Lung microvascular endothelial cell (primary cell): ENCODE measurements at regions not wholly inside any gene's neighbourhood (a gene's known extent, or its start where the extent isn't known, plus 50 kb on each side); places are given as distances from the start of the nearest gene placed in this dataset.
"Not testable (repeated sequence)": the region's sequence is repeated elsewhere in the genome, so short reads cannot be mapped to it uniquely, and the experiment has no call there.

Source experiments
- DNase-seq, 2 donors: peaks; one replicate each; pipeline versions ENCODE4 v3.0.0 to v3.0.0-alpha.2; 2010; ENCODE audit warnings: low read depth in 2 of 2

GRCh38 chr3:181985386-181985785 lies 273.7 kb downstream of the SOX2 start:
- no peak for DNase-seq

DNA sequence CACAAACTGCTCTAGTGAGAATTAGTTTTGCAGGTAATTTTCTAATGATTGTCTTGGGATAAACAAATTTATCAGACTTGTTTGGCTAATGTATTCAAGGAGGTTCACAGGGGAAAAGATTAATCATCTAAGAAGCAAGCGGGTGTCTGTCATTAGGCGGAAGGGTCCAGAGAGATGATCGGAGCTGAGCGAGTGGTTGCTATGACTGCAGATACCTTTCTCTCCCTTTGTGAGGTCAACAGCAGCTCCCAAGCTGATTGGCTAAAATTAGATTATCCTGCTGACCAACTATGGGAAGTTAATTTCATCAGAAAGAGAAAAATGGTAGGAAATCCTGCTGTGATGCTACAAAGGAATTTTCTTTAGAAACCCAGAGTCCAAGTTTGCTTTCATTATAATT lies 276.0 kb downstream of the SOX2 start:
- no peak for DNase-seq

DNA sequence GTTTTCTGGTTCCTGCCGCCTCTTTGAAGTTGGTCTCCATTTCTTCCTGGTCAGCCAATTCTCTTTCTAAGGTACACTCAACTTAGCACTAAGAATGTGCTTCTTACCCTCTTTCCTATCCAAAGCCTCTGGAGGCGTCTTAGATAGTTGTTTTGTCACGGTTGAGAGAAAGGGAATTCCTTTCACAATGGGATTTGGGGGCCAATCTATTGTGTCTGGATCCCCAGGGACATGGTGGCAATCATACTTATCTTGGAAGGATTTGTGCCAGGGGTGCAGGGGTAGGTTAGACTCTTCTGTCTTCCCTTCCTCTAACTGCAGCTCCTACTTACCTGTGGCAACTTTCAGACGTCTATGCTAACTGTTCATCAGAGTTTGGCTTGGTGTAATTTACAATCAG lies 287.1 kb downstream of the SOX2 start:
- no peak for DNase-seq

DNA sequence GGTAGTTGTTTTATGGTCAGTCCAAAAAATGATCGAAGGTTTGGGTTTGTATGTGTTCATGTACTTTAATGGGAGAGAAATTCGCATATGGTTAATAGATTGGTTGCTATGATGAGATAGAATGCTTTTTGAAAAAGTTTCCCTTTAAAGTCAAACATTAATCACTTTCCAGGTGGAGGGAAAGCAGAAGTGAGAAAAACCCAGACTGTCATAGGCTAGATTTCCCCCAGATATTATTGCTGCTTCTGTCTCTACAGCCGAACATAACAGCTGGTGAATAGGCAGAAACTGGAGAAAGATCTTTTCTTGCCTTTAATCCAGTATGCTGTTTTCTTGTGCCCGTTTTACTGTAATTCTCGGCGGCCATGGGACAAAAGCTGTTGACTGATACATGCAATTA lies 287.6 kb downstream of the SOX2 start:
- no peak for DNase-seq

- no peak for DNase-seq
Observed at GRCh38 chr3:182000447-182000846, 288.7 kb downstream of the SOX2 start.

- DNase-seq = no peak
Observed at GRCh38 chr3:182005219-182005618, 293.5 kb downstream of the SOX2 start.

DNA sequence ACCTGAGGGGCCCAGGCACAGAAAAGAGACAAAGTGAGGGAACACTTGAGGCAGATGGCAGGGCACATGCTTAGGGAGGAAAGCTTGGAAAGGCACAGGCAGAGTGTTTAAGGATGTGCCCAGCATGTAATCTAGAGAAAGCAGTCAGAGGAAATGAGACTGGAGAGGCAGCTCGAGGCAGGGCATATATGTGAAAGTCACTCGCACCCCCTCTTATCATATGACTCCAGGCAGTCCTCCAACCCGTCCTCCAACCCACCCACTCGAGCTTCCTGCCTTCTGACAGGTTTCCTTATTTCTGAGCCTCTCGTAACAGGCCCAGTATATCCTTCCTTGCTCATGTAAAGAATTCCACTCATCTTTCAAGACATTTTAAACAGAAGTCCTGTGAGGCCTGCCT lies 294.0 kb downstream of the SOX2 start:
- no peak for DNase-seq

GRCh38 chr3:182006431-182006830 lies 294.7 kb downstream of the SOX2 start:
- no peak for DNase-seq

DNA sequence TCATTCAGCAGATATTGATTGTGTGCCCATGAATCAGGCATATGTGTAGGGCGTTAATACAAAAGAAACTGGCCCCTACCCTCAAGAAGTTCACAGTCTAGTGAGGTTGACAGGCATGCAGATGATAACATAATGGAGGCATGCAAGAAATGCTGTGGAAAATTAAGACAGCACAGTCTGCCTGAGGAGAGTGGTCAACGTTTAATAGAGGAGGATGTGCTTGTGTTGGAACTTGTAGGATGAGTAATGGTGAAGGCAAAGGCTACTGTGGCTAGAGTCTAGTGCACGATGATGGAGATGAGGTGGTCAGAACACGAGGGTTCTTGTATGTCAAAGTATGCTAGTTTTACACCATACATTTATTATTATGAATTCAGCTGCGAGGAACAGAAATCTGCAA lies 295.7 kb downstream of the SOX2 start:
- no peak for DNase-seq

GRCh38 chr3:182018361-182018760 lies 306.6 kb downstream of the SOX2 start:
- no peak for DNase-seq

GRCh38 chr3:182019926-182020325 lies 308.2 kb downstream of the SOX2 start:
- no peak for DNase-seq

DNA sequence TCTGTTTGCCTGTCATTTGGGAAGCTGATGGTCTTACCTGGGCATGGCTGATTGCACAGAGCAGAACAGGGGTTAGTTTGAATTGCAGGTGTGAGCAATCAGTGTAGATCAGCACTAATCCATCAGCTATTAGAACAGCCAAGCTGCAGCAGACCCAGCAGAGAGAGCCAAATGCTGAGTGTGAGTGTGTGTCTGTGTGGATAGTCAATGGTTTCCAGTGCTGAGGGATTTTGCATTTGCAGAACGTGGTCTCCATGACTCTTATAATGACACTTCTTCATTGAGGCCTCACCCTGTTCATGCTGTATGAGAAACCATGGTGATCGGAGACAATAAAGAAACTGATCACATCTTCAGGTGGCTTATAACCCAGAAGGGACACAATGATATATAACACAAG lies 312.1 kb downstream of the SOX2 start:
- DNase-seq = no peak

DNA sequence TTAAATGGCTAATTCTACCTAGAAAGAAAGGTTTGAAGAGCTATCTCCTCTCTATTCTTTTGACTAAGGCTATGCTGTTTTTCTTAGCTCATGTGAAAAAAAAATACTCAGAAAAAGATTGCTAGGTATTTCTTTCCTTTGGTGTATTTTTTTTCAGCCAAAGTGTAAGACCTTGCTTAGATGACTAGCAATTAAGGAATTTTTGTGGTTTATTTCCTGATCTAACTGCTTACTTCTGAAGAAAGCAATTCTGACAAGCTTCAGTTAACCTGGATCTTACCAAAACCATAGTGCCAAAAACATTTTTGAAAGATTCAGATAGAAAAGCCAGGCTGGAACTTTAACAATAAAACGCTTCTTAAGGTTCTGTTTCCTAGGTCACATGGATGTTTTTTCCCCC lies 315.6 kb downstream of the SOX2 start:
- DNase-seq = no peak

DNA sequence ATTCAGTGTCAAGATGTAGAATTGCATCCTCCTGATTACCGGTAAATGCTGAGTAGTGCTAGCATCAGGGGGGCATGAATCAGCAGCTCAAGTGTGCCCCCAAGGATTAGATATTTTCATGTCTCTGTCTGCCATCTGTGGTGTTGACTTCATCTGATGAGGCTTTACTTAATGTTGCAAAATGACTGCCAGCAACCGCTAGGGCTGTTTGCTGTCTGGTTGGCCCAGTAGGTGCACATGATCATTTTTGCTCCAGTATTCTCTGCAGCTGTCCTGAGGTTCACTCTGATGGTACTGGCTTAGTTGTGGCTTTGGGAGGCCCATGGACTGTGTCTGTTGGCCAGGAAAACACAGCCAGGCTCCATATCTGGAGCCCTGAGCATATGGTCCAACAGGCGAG lies 316.4 kb downstream of the SOX2 start:
- DNase-seq = no peak

GRCh38 chr3:182034231-182034630 lies 322.5 kb downstream of the SOX2 start:
- not testable (repeated sequence) for DNase-seq

DNA sequence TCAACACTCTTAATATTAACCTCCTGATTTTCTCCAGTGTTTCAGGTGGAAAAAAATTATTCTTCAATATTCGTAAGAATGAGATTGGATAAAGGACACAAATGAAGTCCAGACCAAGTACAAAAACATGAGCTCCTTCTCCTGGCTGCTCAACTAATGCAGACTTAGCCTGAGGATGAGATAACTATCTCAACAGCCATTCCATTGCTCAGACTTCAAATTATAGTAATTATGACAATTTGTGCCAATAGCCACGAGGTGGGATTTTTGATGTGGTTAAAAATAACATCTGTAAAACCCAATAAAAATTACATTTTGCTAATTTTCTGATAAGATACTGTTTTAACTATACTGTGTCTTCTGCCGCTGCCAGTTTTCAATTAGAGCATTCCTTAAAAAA lies 323.6 kb downstream of the SOX2 start:
- DNase-seq = no peak

DNA sequence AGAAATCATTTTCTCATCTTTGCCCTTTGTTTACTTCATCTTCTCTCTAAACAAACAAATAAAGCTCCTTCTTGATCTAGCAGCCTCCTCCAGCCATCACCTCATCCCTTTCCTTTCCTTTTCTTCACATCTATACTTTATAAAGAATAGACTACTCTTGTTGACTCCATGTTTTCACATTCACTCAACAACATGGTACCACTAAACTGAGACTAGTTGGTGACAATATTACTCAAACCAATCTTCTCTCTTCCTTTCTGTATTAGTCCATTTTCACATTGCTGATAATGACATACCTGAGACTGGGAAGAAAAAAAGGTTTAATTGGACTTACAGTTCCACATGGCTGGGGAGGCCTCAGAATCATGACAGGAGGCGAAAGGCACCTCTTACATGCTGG lies 324.7 kb downstream of the SOX2 start:
- no peak for DNase-seq

DNA sequence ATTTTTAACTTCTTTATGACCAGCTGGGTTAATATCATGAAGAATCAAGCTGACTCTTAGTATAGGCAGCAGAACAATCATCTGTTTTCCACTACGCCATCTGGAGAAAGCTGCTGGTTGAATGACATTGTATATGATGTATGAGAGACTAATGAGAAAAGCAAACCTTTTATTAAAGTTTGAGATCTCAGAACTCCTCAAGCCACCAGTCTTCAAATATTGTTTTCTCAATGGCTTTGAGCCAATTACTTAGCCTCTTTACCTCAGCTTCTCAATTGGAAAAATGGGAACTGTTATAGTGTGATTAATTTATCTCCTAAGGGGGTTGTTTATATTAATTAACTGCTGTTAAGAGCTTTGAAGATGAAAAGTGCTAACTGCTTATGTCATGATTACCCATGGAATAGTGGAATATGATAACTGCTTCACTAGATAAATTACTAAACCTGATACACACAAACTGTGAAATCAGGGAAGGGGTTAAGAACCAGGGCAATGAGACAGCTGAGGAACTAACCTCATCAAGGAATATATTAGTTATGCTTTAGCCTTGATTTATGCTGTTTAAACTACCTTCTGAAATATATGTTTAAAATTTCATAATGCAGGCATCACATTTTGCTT lies 330.1 kb downstream of the SOX2 start:
- no peak for DNase-seq

DNA sequence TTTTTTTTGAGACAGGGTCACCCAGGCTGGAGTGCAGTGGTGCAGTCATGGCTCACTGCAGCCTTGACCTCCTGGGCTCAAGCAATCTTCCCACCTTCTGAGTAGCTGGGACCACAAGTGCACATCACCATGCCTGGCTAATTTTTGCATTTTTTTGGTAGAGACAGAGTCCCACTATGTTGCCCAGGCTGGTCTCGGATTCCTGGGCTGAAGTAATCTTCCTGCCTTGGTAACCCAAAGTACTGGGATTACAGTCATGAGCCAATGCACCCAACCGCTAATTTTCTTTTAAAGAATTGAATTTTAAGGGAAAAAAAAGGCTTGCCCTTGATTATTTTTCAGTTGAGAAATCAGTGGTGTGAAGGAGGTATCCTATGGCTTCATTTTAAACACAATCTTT lies 334.0 kb downstream of the SOX2 start:
- no peak for DNase-seq

- no peak for DNase-seq
Observed at GRCh38 chr3:182046166-182046764, 334.5 kb downstream of the SOX2 start.

DNA sequence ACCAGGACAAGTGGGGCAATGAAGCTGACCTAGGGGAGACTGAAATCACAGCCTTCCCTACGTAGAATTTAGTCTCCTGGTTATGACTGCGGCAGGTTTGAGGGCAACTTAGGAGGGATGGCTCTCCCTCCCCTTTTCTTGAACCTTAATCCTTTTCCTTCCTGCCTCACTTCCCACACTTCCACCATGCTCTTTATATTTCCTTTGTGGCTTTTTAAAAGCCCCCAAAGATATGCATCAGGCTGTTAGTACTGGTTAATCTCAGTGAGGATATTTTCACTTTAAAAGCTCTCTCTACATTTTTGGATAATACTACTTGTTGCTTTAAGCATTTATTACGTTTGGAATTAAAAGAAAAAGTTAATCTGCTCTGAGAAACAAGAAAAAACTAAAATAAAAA lies 339.2 kb downstream of the SOX2 start:
- no peak for DNase-seq

- no peak for DNase-seq
Observed at GRCh38 chr3:182052332-182052731, 340.6 kb downstream of the SOX2 start.

- DNase-seq = no peak
Observed at GRCh38 chr3:182052757-182053156, 341.0 kb downstream of the SOX2 start.

DNA sequence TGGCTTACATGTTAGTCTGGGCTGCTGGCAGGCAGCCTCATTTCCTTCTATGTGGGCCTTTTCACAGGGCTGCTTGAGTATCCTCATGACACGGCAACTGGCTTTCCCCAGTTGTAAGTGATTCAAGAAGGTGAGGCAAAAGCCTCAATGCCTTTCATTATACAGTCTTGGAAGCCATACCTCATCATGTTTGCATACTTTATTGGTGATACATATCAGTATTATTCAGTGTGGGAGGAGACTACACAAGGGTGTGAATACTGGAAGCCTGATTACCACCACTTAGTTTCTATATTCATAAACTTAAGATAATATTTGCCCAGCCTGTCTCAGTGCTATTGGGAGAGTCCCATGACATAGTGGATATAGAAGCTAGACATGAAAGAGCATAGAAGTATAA lies 346.8 kb downstream of the SOX2 start:
- DNase-seq = no peak
